ENCODE measurements at regions not wholly inside any gene's neighbourhood (a gene's known extent, or its start where the extent isn't known, plus 50 kb on each side); places are given as distances from the start of the nearest gene placed in this dataset.

- intact Hi-C loops (cut with DNase I; ENCODE audit: low total_unique reads): no loop called here
- Histone ChIP-seq H3K4me1 (peaks cover 6% of the 10 kb centered on the region), H3K27ac (peak overlapping the region in 1 of 2 donors; percentile 16), H3K36me3 (ENCODE audit: low read depth, missing control alignments) (no peaks in the 10 kb centered on the region), H3K4me3 (no peak overlapping the region), H3K27me3 (no peaks in the 10 kb centered on the region), H3K9me3 (no peaks in the 10 kb centered on the region)
- WGBS, 2 donors: 54 to 56% methylated on average over 1 of the region's 1 CpG
- no peak for DNase-seq
- TF ChIP-seq POLR2A (IDR thresholded peaks at IDR 0.05) (no peak), CTCF (IDR thresholded peaks at IDR 0.05) (no peak)
Measured at GRCh38 chr16:64410306-64410705, 711.6 kb downstream of the CDH11 start.

GRCh38 chr16:64409783-64410210, 712.1 kb downstream of the CDH11 start:
- 47 to 65% methylated on average over 4 of the region's 4 CpGs for WGBS, 2 donors
- Histone ChIP-seq H3K4me1 (peaks cover 6% of the 10 kb centered on the region), H3K9me3 (no peaks in the 10 kb centered on the region), H3K27ac (peak overlapping the region in 1 of 2 donors; percentile 31), H3K36me3 (ENCODE audit: low read depth, missing control alignments) (no peaks in the 10 kb centered on the region), H3K4me3 (no peak overlapping the region), H3K27me3 (no peaks in the 10 kb centered on the region)
- TF ChIP-seq POLR2A (IDR thresholded peaks at IDR 0.05) (no peak), CTCF (IDR thresholded peaks at IDR 0.05) (no peak)
- DNase-seq: no peak
- intact Hi-C loops (cut with DNase I; ENCODE audit: low total_unique reads): no loop called here

GRCh38 chr16:64408699-64409098, 713.2 kb downstream of the CDH11 start:
- DNase-seq: no peak
- intact Hi-C loops (cut with DNase I; ENCODE audit: low total_unique reads): no loop called here
- TF ChIP-seq CTCF (IDR thresholded peaks at IDR 0.05): no peak
- no peak for TF ChIP-seq POLR2A (IDR thresholded peaks at IDR 0.05)

GRCh38 chr16:64406770-64407181, 715.1 kb downstream of the CDH11 start:
- no peak for TF ChIP-seq CTCF (IDR thresholded peaks at IDR 0.05)
- TF ChIP-seq POLR2A (IDR thresholded peaks at IDR 0.05): no peak
- intact Hi-C loops (cut with DNase I; ENCODE audit: low total_unique reads): no loop called here
- Histone ChIP-seq H3K27ac (no peak overlapping the region), H3K4me3 (no peak overlapping the region), H3K9me3 (no peaks in the 10 kb centered on the region), H3K36me3 (ENCODE audit: low read depth, missing control alignments) (no peaks in the 10 kb centered on the region), H3K4me1 (peaks cover 6% of the 10 kb centered on the region), H3K27me3 (no peaks in the 10 kb centered on the region)
- no peak for DNase-seq
- WGBS, 2 donors: 72 to 83% methylated on average over 4 of the region's 4 CpGs

More at GRCh38 chr16:64408699-64409098, 713.2 kb downstream of the CDH11 start:
- Histone ChIP-seq H3K4me1 (peaks cover 6% of the 10 kb centered on the region), H3K27me3 (no peaks in the 10 kb centered on the region), H3K9me3 (no peaks in the 10 kb centered on the region), H3K4me3 (no peak overlapping the region), H3K27ac (no peak overlapping the region), H3K36me3 (ENCODE audit: low read depth, missing control alignments) (no peaks in the 10 kb centered on the region)
- 80 to 88% methylated on average over 1 of the region's 1 CpG for WGBS, 2 donors

GRCh38 chr16:64403352-64403751, 718.5 kb downstream of the CDH11 start:
- no peak overlapping the region for H3K4me3 ChIP-seq
- no peak for TF ChIP-seq POLR2A (IDR thresholded peaks at IDR 0.05)
- no peak for TF ChIP-seq CTCF (IDR thresholded peaks at IDR 0.05)
- no peaks in the 10 kb centered on the region for H3K36me3 ChIP-seq (ENCODE audit: low read depth, missing control alignments)
- intact Hi-C loops (cut with DNase I; ENCODE audit: low total_unique reads): no loop called here
- 94 to 100% methylated on average over 1 of the region's 1 CpG for WGBS, 2 donors
- no peak for DNase-seq
- H3K27me3 ChIP-seq: no peaks in the 10 kb centered on the region
- H3K9me3 ChIP-seq: no peaks in the 10 kb centered on the region
- no peaks in the 10 kb centered on the region for H3K4me1 ChIP-seq
- no peak overlapping the region for H3K27ac ChIP-seq

Measured in testis (tissue), 2 donors.